Inferior parietal cortex (tissue), 1 donor: ENCODE measurements at regions not wholly inside any gene's neighbourhood (a gene's known extent, or its start where the extent isn't known, plus 50 kb on each side); places are given as distances from the start of the nearest gene placed in this dataset.

Experiments used
- DNase-seq: peaks from one replicate; pipeline ENCODE4 v3.0.0-alpha.2; 2016; ENCODE audit errors: extremely low spot score

DNA sequence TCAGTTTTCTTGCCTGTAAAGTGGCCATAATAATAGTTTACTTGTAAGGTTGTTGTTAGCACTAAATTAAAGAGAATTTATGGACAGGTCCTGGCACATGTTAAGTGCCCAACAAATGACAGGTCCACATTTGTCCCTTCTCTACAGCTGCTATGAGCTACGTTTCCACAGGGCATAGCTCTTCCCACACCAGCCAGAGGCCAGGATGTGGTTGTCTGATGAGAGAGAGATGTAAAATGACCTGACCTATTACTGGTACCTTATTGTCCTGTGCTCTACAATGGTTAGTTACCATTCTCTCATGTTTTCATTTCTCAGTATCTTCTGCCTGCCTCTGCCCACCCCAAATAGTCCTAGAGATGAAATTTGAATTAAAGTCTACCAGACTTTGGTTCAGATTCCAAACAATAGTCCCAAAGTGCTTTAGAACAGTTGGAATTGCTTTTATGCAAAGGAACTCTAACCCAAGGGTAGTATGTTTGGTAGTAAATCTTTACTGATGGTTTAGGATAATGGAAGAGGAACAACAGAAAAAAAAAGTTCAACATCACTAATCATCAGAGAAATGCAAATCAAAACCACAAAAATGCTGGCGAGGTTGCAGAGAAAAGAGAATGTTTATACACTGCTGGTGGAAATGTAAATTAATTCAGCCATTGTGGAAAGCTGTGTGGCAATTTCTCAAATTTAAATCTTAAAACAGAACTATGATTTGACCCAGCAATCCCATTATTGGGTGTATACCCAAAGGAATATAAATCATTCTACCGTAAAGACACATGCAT is 57.1 kb upstream of the ANKFN1 start:
- no peak for DNase-seq

DNA sequence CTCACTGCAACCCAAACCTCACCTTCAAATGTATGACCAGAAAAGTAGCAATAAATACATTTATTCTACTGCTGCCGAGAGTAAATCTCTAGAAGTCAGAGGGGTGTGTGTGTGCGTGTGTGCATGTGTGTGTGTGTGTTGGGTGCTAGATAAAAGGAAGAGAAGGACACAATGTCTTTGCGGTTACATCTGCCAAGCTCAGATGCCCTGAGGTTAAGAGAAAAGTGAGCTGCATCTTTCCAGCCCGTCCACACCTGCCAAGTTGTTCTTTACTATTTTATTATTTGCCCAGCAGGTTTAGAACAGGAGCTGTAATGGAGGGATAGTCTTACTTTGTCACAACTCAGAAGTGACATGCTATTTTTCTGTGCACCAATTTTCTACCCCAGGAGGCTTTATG is 54.5 kb upstream of the ANKFN1 start:
- DNase-seq = no peak

DNA sequence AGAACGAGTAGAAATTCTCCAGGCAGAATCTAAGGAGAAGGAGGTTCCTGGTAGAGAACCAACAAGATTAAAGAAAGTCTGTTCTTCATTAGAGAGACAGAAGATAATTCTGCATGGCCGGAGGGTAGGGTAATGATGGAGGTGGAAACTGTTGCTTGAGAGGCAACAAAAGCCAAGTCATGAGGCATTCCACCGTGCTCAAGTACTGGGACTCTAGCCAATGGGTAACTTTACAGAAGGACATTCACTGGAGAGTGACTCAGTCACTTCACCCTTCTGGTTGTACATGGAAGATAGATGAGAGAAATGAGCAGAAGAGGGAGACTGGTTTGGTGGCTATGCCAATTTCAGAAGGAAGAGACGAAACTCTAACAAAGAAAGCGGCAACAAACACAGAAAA is 53.6 kb upstream of the ANKFN1 start:
- no peak for DNase-seq
